Chondrocyte (in vitro differentiated cells): ENCODE measurements at regions not wholly inside any gene's neighbourhood (a gene's known extent, or its start where the extent isn't known, plus 50 kb on each side); places are given as distances from the start of the nearest gene placed in this dataset.
"Not testable (repeated sequence)": the region's sequence is repeated elsewhere in the genome, so short reads cannot be mapped to it uniquely, and the experiment has no call there.

Source experiments
- DNase-seq: peaks from one replicate; pipeline ENCODE4 v3.0.0; 2021; ENCODE audit warnings: mixed read lengths, low spot score
- H3K27ac Mint-ChIP-seq: one replicate; pipeline ENCODE4 v1.8.0; 2021; ENCODE audit warnings: mild to moderate bottlenecking, moderate library complexity, mixed read lengths; ENCODE audit not compliant: unreplicated experiment
- H3K27me3 Mint-ChIP-seq: 2 replicates; pipeline ENCODE4 v1.8.0; 2021; ENCODE audit warnings: low read depth, mixed read lengths
- H3K36me3 Mint-ChIP-seq: 2 replicates; pipeline ENCODE4 v1.8.0; 2021; ENCODE audit warnings: low read depth, mixed read lengths
- H3K4me1 Mint-ChIP-seq: 2 replicates; pipeline ENCODE4 v1.8.0; 2021; ENCODE audit warnings: low read depth, mild to moderate bottlenecking, mixed read lengths
- H3K4me3 Mint-ChIP-seq: one replicate; pipeline ENCODE4 v1.8.0; 2021; ENCODE audit warnings: mild to moderate bottlenecking, moderate library complexity, mixed read lengths; ENCODE audit not compliant: unreplicated experiment
- H3K9me3 Mint-ChIP-seq: 2 replicates; pipeline ENCODE4 v1.8.0; 2021; ENCODE audit warnings: low read depth, mixed read lengths
- TF ChIP-seq, protein P1 (sequence below): fragments of 200-600 bp; sonication (generic); IDR thresholded peaks from 2 replicates; pipeline ENCODE4 v1.5.0; 2021; ENCODE audit warnings: antibody characterized with exemption, mild to moderate bottlenecking, moderate library complexity

DNA sequence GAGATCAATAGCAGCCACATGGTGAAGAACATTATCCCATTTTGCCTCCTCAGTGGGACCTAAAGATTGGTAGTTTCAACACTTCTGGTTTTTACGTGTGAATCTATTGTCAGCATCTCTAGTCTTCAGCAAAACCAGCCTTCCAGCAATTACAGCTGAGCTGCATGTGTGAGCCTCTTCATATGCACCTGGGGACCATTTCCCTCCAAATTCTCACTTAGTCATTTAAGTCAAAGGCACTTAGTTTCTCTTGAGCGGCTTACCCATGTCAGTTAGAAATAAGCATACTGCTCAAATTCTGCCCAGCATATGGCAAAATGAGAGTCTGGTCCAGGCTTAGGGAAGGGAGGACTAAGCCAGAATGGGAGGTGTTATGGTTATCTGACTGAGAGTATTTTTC, 99.7 kb upstream of the NXPH2 start:
- Mint-ChIP-seq H3K4me3 (no peak overlapping the region), H3K4me1 (no peaks in the 10 kb centered on the region), H3K27me3 (peaks cover 15% of the 10 kb centered on the region), H3K36me3 (no peaks in the 10 kb centered on the region), H3K27ac (no peak overlapping the region), H3K9me3 (no peaks in the 10 kb centered on the region)
- TF ChIP-seq, protein P1, sequence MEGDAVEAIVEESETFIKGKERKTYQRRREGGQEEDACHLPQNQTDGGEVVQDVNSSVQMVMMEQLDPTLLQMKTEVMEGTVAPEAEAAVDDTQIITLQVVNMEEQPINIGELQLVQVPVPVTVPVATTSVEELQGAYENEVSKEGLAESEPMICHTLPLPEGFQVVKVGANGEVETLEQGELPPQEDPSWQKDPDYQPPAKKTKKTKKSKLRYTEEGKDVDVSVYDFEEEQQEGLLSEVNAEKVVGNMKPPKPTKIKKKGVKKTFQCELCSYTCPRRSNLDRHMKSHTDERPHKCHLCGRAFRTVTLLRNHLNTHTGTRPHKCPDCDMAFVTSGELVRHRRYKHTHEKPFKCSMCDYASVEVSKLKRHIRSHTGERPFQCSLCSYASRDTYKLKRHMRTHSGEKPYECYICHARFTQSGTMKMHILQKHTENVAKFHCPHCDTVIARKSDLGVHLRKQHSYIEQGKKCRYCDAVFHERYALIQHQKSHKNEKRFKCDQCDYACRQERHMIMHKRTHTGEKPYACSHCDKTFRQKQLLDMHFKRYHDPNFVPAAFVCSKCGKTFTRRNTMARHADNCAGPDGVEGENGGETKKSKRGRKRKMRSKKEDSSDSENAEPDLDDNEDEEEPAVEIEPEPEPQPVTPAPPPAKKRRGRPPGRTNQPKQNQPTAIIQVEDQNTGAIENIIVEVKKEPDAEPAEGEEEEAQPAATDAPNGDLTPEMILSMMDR = no peak
- no peak for DNase-seq

GRCh38 chr2:138877421-138877820, 97.2 kb upstream of the NXPH2 start:
- peaks cover 12% of the 10 kb centered on the region for H3K27me3 Mint-ChIP-seq
- H3K27ac Mint-ChIP-seq = no peak overlapping the region
- no peak for DNase-seq
- TF ChIP-seq, protein P1 = no peak
- H3K36me3 Mint-ChIP-seq = no peaks in the 10 kb centered on the region
- H3K4me1 Mint-ChIP-seq = no peaks in the 10 kb centered on the region
- no peaks in the 10 kb centered on the region for H3K9me3 Mint-ChIP-seq
- no peak overlapping the region for H3K4me3 Mint-ChIP-seq

- TF ChIP-seq, protein P1 = no peak
- Mint-ChIP-seq H3K27me3 (peaks cover 4% of the 10 kb centered on the region), H3K4me3 (no peak overlapping the region), H3K9me3 (no peaks in the 10 kb centered on the region), H3K36me3 (no peaks in the 10 kb centered on the region), H3K4me1 (no peaks in the 10 kb centered on the region), H3K27ac (no peak overlapping the region)
- no peak for DNase-seq
These were observed 94.1 kb upstream of the NXPH2 start for GRCh38 chr2:138874251-138874650.

DNA sequence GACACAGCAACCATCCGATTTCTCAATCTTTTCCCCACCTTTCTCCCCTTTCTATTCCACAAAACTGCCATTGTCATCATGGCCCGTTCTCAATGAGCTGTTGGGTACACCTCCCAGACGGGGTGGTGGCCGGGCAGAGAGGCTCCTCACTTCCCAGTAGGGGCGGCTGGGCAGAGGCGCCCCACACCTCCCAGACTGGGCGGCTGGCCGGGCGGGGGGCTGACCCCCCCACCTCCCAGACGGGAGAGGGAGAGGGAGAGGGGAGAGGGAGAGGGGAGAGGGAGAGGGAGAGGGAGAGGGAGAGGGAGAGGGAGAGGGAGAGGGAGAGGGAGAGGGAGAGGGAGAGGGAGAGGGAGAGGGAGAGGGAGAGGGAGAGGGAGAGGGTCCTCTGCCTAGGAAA, 91.9 kb upstream of the NXPH2 start:
- DNase-seq, H3K36me3 Mint-ChIP-seq, H3K27ac Mint-ChIP-seq, H3K9me3 Mint-ChIP-seq, H3K27me3 Mint-ChIP-seq, H3K4me3 Mint-ChIP-seq, H3K4me1 Mint-ChIP-seq: not testable (repeated sequence)

DNA sequence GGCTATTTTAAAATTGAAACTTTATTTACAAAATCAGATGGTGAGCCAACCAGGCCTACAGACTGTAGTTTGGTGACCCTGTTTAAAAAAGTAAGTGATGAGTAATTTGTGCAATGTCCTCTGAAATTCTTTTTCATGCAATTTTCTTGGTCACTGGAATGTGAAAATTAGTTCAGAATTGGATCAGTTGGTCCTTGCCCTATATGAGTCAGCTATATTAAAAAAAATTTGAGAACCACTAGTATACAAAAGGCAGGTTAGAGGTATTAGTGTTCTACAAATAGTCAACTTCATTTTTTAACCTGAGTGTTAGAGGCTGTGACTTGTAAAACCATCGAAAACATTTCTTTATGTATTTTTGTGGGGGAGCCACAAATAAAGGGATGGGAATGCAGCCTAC, 91.1 kb upstream of the NXPH2 start:
- no peak for DNase-seq
- H3K4me3 Mint-ChIP-seq = no peak overlapping the region

DNA sequence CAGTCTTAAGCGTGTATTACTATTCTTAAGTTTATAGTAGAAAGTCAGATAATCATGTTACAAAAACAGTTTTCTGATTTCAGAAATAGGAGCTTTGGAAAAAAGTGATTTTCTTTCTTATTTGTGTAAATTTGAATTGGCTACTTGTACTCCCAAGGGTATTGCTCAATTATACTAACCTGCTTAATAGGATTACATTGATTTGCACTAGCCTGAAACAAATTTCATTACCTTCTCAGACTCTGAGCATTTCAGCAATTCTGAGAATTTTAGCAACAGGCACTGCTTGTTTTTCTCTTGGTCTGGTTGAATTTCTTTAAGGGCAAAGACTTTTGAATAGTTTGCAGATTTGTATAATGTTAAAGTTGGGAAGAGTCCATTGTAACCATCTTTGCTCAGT, 87.2 kb upstream of the NXPH2 start:
- Mint-ChIP-seq H3K4me3 (no peak overlapping the region), H3K9me3 (no peaks in the 10 kb centered on the region), H3K36me3 (no peaks in the 10 kb centered on the region), H3K27me3 (peaks cover 10% of the 10 kb centered on the region), H3K4me1 (no peaks in the 10 kb centered on the region), H3K27ac (no peak overlapping the region)
- no peak for DNase-seq
- TF ChIP-seq, protein P1 = no peak

More for the DNA sequence above, 91.1 kb upstream of the NXPH2 start:
- Mint-ChIP-seq H3K27ac (no peak overlapping the region), H3K27me3 (peaks cover 14% of the 10 kb centered on the region), H3K4me1 (no peaks in the 10 kb centered on the region), H3K36me3 (no peaks in the 10 kb centered on the region), H3K9me3 (no peaks in the 10 kb centered on the region)
- TF ChIP-seq, protein P1 = no peak
